ENCODE measurements at regions not wholly inside any gene's neighbourhood (a gene's known extent, or its start where the extent isn't known, plus 50 kb on each side); places are given as distances from the start of the nearest gene placed in this dataset.

GRCh38 chr12:91319071-91319760 is 136.6 kb upstream of the DCN start:
- Mint-ChIP-seq H3K4me3 (ENCODE audit: unreplicated experiment) (no peak overlapping the region), H3K9me3 (ENCODE audit: unreplicated experiment) (no peaks in the 10 kb centered on the region), H3K4me1 (ENCODE audit: low read depth, unreplicated experiment) (no peaks in the 10 kb centered on the region), H3K27ac (ENCODE audit: unreplicated experiment) (no peak overlapping the region), H3K27me3 (ENCODE audit: insufficient read depth, unreplicated experiment) (peaks cover 3% of the 10 kb centered on the region), H3K36me3 (ENCODE audit: insufficient read depth, unreplicated experiment) (no peaks in the 10 kb centered on the region)
- no peak overlapping the region for H3K4me3 ChIP-seq (ENCODE audit: low read depth, low read length)
- H3K36me3 ChIP-seq (ENCODE audit: control insufficient read depth, insufficient read depth, low read length): no peaks in the 10 kb centered on the region
- BruUV-seq (replicated peaks): no TSS peak
- TF ChIP-seq CTCF (IDR thresholded peaks at IDR 0.05; ENCODE audit: insufficient read depth in 1 of 2, low read depth in 1 of 2, low read length in 1 of 2, severe bottlenecking in 1 of 2, unreplicated experiment in 1 of 2): no peak
- no peaks in the 10 kb centered on the region for H3K27me3 ChIP-seq (replicated peaks; ENCODE audit: control insufficient read depth, insufficient read depth, low read length)
- no peaks in the 10 kb centered on the region for H3K4me1 ChIP-seq
- ChIA-PET POLR2A (no interaction called here), CTCF (no interaction called here)
- intact Hi-C loops (cut with micrococcal nuclease; ENCODE audit: unreplicated experiment): no loop called here
- DNase-seq: no peak
- H3K9me3 ChIP-seq: no peaks in the 10 kb centered on the region

GRCh38 chr12:91317306-91317705 is 134.7 kb upstream of the DCN start:
- no peak overlapping the region for H3K4me3 ChIP-seq (ENCODE audit: low read depth, low read length)
- Mint-ChIP-seq H3K4me1 (ENCODE audit: low read depth, unreplicated experiment) (no peaks in the 10 kb centered on the region), H3K9me3 (ENCODE audit: unreplicated experiment) (no peaks in the 10 kb centered on the region), H3K27me3 (ENCODE audit: insufficient read depth, unreplicated experiment) (peaks cover 3% of the 10 kb centered on the region), H3K36me3 (ENCODE audit: insufficient read depth, unreplicated experiment) (no peaks in the 10 kb centered on the region), H3K4me3 (ENCODE audit: unreplicated experiment) (no peak overlapping the region), H3K27ac (ENCODE audit: unreplicated experiment) (no peak overlapping the region)
- H3K4me1 ChIP-seq: no peaks in the 10 kb centered on the region
- BruUV-seq (replicated peaks): no TSS peak
- TF ChIP-seq CTCF (IDR thresholded peaks at IDR 0.05; ENCODE audit: insufficient read depth in 1 of 2, low read depth in 1 of 2, low read length in 1 of 2, severe bottlenecking in 1 of 2, unreplicated experiment in 1 of 2): no peak
- no peaks in the 10 kb centered on the region for H3K27me3 ChIP-seq (replicated peaks; ENCODE audit: control insufficient read depth, insufficient read depth, low read length)
- intact Hi-C loops (cut with micrococcal nuclease; ENCODE audit: unreplicated experiment): no loop called here
- no peaks in the 10 kb centered on the region for H3K36me3 ChIP-seq (ENCODE audit: control insufficient read depth, insufficient read depth, low read length)
- no peaks in the 10 kb centered on the region for H3K9me3 ChIP-seq
- CTCF ChIA-PET: no interaction called here
- POLR2A ChIA-PET: no interaction called here
- no peak for DNase-seq

GRCh38 chr12:91316907-91317269 is 134.3 kb upstream of the DCN start:
- no peak for TF ChIP-seq CTCF (IDR thresholded peaks at IDR 0.05; ENCODE audit: insufficient read depth in 1 of 2, low read depth in 1 of 2, low read length in 1 of 2, severe bottlenecking in 1 of 2, unreplicated experiment in 1 of 2)
- POLR2A ChIA-PET: no interaction called here

More at GRCh38 chr12:91316907-91317269, 134.3 kb upstream of the DCN start:
- peaks cover 3% of the 10 kb centered on the region for H3K27me3 Mint-ChIP-seq (ENCODE audit: insufficient read depth, unreplicated experiment)
- no peaks in the 10 kb centered on the region for H3K4me1 ChIP-seq
- no peaks in the 10 kb centered on the region for H3K27me3 ChIP-seq (replicated peaks; ENCODE audit: control insufficient read depth, insufficient read depth, low read length)
- H3K4me3 Mint-ChIP-seq (ENCODE audit: unreplicated experiment): no peak overlapping the region
- CTCF ChIA-PET: no interaction called here
- BruUV-seq (replicated peaks): no TSS peak
- H3K27ac Mint-ChIP-seq (ENCODE audit: unreplicated experiment): no peak overlapping the region
- H3K36me3 Mint-ChIP-seq (ENCODE audit: insufficient read depth, unreplicated experiment): no peaks in the 10 kb centered on the region
- no peak for DNase-seq
- H3K4me1 Mint-ChIP-seq (ENCODE audit: low read depth, unreplicated experiment): no peaks in the 10 kb centered on the region
- H3K9me3 ChIP-seq: no peaks in the 10 kb centered on the region
- H3K9me3 Mint-ChIP-seq (ENCODE audit: unreplicated experiment): no peaks in the 10 kb centered on the region
- H3K4me3 ChIP-seq (ENCODE audit: low read depth, low read length): no peak overlapping the region
- intact Hi-C loops (cut with micrococcal nuclease; ENCODE audit: unreplicated experiment): no loop called here
- no peaks in the 10 kb centered on the region for H3K36me3 ChIP-seq (ENCODE audit: control insufficient read depth, insufficient read depth, low read length)
